PC-9 (cell line): ENCODE measurements at regions not wholly inside any gene's neighbourhood (a gene's known extent, or its start where the extent isn't known, plus 50 kb on each side); places are given as distances from the start of the nearest gene placed in this dataset.

Experiments
- EZH2 ChIP-seq: fragments of 200-600 bp; sonication (generic); IDR thresholded peaks from 2 replicates; pipeline ENCODE4 v1.8.0; 2017; ENCODE audit warnings: antibody characterized with exemption, low read depth
- TF ChIP-seq, protein P1 (sequence below): fragments of 200-600 bp; sonication (generic); conservative IDR thresholded peaks from 2 replicates; pipeline ENCODE4 v1.6.1; 2017; ENCODE audit warnings: mixed run types, antibody characterized with exemption, mild to moderate bottlenecking, moderate library complexity

DNA sequence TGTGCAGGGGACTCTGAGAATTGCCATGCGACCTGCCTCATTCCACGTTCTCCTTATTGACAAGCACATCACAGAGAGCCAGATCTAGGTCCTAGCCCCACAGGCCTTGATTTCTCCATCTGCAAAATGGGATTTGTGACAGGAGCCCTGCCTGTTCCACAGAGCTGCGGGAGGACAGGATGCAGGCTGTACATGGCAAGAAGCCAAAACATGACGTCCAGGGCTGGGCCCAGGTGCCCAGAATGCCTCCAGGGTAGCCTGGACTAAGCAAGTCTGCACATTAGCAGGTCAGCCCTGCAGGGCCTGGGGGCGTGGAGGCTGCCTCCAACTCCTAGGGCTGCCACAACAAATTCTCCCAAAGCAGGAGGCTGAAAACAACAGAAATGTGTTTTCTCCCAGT, 235.7 kb upstream of the SDK2 start:
- TF ChIP-seq EZH2 = no peak
- TF ChIP-seq, protein P1, sequence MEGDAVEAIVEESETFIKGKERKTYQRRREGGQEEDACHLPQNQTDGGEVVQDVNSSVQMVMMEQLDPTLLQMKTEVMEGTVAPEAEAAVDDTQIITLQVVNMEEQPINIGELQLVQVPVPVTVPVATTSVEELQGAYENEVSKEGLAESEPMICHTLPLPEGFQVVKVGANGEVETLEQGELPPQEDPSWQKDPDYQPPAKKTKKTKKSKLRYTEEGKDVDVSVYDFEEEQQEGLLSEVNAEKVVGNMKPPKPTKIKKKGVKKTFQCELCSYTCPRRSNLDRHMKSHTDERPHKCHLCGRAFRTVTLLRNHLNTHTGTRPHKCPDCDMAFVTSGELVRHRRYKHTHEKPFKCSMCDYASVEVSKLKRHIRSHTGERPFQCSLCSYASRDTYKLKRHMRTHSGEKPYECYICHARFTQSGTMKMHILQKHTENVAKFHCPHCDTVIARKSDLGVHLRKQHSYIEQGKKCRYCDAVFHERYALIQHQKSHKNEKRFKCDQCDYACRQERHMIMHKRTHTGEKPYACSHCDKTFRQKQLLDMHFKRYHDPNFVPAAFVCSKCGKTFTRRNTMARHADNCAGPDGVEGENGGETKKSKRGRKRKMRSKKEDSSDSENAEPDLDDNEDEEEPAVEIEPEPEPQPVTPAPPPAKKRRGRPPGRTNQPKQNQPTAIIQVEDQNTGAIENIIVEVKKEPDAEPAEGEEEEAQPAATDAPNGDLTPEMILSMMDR = no peak
